ENCODE measurements at regions not wholly inside any gene's neighbourhood (a gene's known extent, or its start where the extent isn't known, plus 50 kb on each side); places are given as distances from the start of the nearest gene placed in this dataset.
"Not testable (repeated sequence)": the region's sequence is repeated elsewhere in the genome, so short reads cannot be mapped to it uniquely, and the experiment has no call there.

DNA sequence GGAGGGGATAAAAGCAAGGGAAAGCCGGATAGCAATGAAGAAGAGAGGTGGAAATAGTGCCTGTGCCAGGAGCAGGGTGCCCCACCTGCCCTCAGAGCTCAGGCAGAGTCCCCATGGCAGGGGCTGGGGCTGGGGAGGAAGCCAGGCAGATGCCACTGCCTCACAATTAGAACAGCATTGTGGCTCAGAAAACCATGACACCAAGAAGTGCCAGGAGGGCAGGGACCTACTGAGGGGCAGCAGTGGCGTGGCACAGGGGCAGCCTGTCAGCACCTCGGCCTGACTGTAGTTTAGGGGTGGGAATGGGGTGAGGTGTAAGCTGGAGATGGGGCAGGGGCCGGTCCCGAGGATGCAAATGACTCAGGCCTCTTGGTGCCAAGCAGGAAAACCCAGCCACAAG, 532.1 kb upstream of the B3GAT1 start:
- Mint-ChIP-seq H3K27ac (no peak overlapping the region), H3K4me1 (ENCODE audit: low read depth) (no peaks in the 10 kb centered on the region), H3K4me3 (no peak overlapping the region), H3K36me3 (ENCODE audit: insufficient read depth in 2 of 2) (no peaks in the 10 kb centered on the region), H3K9me3 (no peaks in the 10 kb centered on the region), H3K27me3 (ENCODE audit: low read depth) (peaks cover 6% of the 10 kb centered on the region)
- ATAC-seq (replicated peaks in 1 of 2) (no peak), DNase-seq (no peak)

GRCh38 chr11:134943544-134943943, 531.5 kb upstream of the B3GAT1 start:
- Mint-ChIP-seq H3K36me3 (ENCODE audit: insufficient read depth in 2 of 2) (no peaks in the 10 kb centered on the region), H3K4me1 (ENCODE audit: low read depth) (no peaks in the 10 kb centered on the region), H3K27me3 (ENCODE audit: low read depth) (peaks cover 6% of the 10 kb centered on the region), H3K4me3 (no peak overlapping the region), H3K27ac (no peak overlapping the region), H3K9me3 (no peaks in the 10 kb centered on the region)
- DNase-seq (no peak), ATAC-seq (replicated peaks in 1 of 2) (no peak)

GRCh38 chr11:134942681-134943080, 530.6 kb upstream of the B3GAT1 start:
- H3K4me3 Mint-ChIP-seq, result no peak overlapping the region
- no peak overlapping the region for H3K27ac Mint-ChIP-seq
- no peaks in the 10 kb centered on the region for H3K36me3 Mint-ChIP-seq (ENCODE audit: insufficient read depth in 2 of 2)
- DNase-seq (no peak), ATAC-seq (replicated peaks in 1 of 2) (no peak)
- H3K27me3 Mint-ChIP-seq (ENCODE audit: low read depth), result peaks cover 6% of the 10 kb centered on the region
- no peaks in the 10 kb centered on the region for H3K4me1 Mint-ChIP-seq (ENCODE audit: low read depth)
- H3K9me3 Mint-ChIP-seq, result no peaks in the 10 kb centered on the region

GRCh38 chr11:134941936-134942600, 530.0 kb upstream of the B3GAT1 start:
- not testable (repeated sequence) for H3K4me3 Mint-ChIP-seq; ATAC-seq (replicated peaks in 1 of 2); H3K27me3 Mint-ChIP-seq (ENCODE audit: low read depth); H3K36me3 Mint-ChIP-seq (ENCODE audit: insufficient read depth in 2 of 2); H3K9me3 Mint-ChIP-seq; H3K4me1 Mint-ChIP-seq (ENCODE audit: low read depth); H3K27ac Mint-ChIP-seq
- peak in 1 of 2 donors; percentile 10 for DNase-seq

GRCh38 chr11:134941326-134941725, 529.3 kb upstream of the B3GAT1 start:
- Mint-ChIP-seq H3K9me3 (no peaks in the 10 kb centered on the region), H3K36me3 (ENCODE audit: insufficient read depth in 2 of 2) (peaks cover 0 to 1% of the 10 kb centered on the region in 2 donors), H3K27me3 (ENCODE audit: low read depth) (peaks cover 6% of the 10 kb centered on the region), H3K27ac (no peak overlapping the region), H3K4me3 (no peak overlapping the region), H3K4me1 (ENCODE audit: low read depth) (no peaks in the 10 kb centered on the region)
- ATAC-seq (replicated peaks in 1 of 2) (no peak), DNase-seq (no peak)

GRCh38 chr11:134940441-134941126, 528.5 kb upstream of the B3GAT1 start:
- H3K9me3 Mint-ChIP-seq, result no peaks in the 10 kb centered on the region
- H3K4me1 Mint-ChIP-seq (ENCODE audit: low read depth), result no peaks in the 10 kb centered on the region
- H3K27ac Mint-ChIP-seq, result no peak overlapping the region
- ATAC-seq (replicated peaks in 1 of 2), result no peak
- H3K4me3 Mint-ChIP-seq, result no peak overlapping the region
- H3K27me3 Mint-ChIP-seq (ENCODE audit: low read depth), result peaks cover 6% of the 10 kb centered on the region
- H3K36me3 Mint-ChIP-seq (ENCODE audit: insufficient read depth in 2 of 2), result peaks cover 0 to 1% of the 10 kb centered on the region in 2 donors
- DNase-seq, result no peak

DNA sequence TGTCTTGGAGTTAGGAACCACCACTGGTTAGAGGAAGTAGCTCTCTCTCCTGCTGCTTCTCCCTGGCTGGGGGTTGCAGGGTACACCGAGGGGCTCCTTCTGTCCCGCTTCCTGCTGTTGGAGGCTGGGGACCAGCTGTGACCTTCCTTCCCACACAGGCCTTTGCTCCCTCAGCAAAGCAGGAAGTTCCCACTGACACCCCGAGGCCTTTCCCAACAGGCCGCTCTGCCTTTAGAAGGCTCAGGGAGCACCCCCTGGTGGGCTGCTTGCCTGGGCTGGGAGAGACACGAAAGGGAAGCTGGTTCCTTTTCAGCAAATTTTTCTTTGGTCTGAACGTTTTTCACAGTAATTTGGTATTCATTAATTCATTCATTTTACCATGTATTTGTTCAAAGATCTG, 527.9 kb upstream of the B3GAT1 start:
- H3K4me3 Mint-ChIP-seq, result no peak overlapping the region
- no peak overlapping the region for H3K27ac Mint-ChIP-seq
- H3K4me1 Mint-ChIP-seq (ENCODE audit: low read depth), result no peaks in the 10 kb centered on the region
- H3K9me3 Mint-ChIP-seq, result no peaks in the 10 kb centered on the region
- ATAC-seq (replicated peaks in 1 of 2) (no peak), DNase-seq (no peak)
- H3K36me3 Mint-ChIP-seq (ENCODE audit: insufficient read depth in 2 of 2), result peaks cover 0 to 1% of the 10 kb centered on the region in 2 donors
- H3K27me3 Mint-ChIP-seq (ENCODE audit: low read depth), result peaks cover 6% of the 10 kb centered on the region

- DNase-seq (no peak), ATAC-seq (replicated peaks in 1 of 2) (no peak)
- H3K9me3 Mint-ChIP-seq, result no peaks in the 10 kb centered on the region
- H3K36me3 Mint-ChIP-seq (ENCODE audit: insufficient read depth in 2 of 2), result peaks cover 0 to 1% of the 10 kb centered on the region in 2 donors
- no peaks in the 10 kb centered on the region for H3K4me1 Mint-ChIP-seq (ENCODE audit: low read depth)
- H3K4me3 Mint-ChIP-seq, result no peak overlapping the region
- no peaks in the 10 kb centered on the region for H3K27me3 Mint-ChIP-seq (ENCODE audit: low read depth)
- H3K27ac Mint-ChIP-seq, result no peak overlapping the region
Observed at GRCh38 chr11:134939031-134939430, 527.0 kb upstream of the B3GAT1 start.

DNA sequence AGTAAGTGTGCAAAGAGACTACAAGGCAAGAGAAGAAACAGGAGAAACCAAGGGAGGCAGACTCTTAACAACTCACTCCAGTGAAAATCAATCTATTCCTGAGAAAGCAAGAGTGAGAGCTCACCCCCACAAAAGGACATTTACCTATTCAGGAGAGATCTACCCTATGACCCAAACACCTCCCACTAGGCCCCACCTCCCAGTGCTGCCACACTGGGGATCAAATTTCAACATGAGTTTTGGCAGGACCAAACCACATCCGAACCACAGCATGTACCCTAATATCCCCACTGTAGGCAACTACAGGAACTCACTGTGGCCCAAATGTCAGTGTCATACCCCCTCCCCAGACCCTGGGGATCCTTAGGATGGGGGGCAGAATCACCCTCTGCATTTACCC, 526.2 kb upstream of the B3GAT1 start:
- no peak overlapping the region for H3K27ac Mint-ChIP-seq

DNA sequence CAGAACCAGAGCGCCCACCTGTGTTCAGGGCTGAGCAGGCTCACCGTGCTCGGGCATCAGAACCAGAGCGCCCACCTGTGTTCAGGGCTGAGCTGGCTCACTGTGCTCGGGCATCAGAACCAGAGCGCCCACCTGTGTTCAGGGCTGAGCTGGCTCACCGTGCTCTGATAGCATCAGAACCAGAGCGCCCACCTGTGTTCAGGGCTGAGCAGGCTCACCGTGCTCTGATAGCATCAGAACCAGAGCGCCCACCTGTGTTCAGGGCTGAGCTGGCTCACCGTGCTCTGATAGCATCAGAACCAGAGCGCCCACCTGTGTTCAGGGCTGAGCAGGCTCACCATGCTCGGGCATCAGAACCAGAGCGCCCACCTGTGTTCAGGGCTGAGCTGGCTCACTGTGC, 525.2 kb upstream of the B3GAT1 start:
- not testable (repeated sequence) for H3K27ac Mint-ChIP-seq

More for the DNA sequence above, 526.2 kb upstream of the B3GAT1 start:
- H3K9me3 Mint-ChIP-seq, result no peaks in the 10 kb centered on the region
- H3K36me3 Mint-ChIP-seq (ENCODE audit: insufficient read depth in 2 of 2), result peaks cover 0 to 1% of the 10 kb centered on the region in 2 donors
- no peaks in the 10 kb centered on the region for H3K27me3 Mint-ChIP-seq (ENCODE audit: low read depth)
- H3K4me3 Mint-ChIP-seq, result no peak overlapping the region
- ATAC-seq (replicated peaks in 1 of 2) (no peak), DNase-seq (no peak)
- H3K4me1 Mint-ChIP-seq (ENCODE audit: low read depth), result no peaks in the 10 kb centered on the region

GRCh38 chr11:134932761-134933160, 520.7 kb upstream of the B3GAT1 start:
- H3K36me3 Mint-ChIP-seq (ENCODE audit: insufficient read depth in 2 of 2), result peaks cover 0 to 1% of the 10 kb centered on the region in 2 donors
- peaks cover 8% of the 10 kb centered on the region for H3K27me3 Mint-ChIP-seq (ENCODE audit: low read depth)
- ATAC-seq (replicated peaks in 1 of 2), result no peak

More for the DNA sequence above, 525.2 kb upstream of the B3GAT1 start:
- not testable (repeated sequence) for H3K4me1 Mint-ChIP-seq (ENCODE audit: low read depth); H3K9me3 Mint-ChIP-seq; H3K4me3 Mint-ChIP-seq; DNase-seq; H3K27me3 Mint-ChIP-seq (ENCODE audit: low read depth); H3K36me3 Mint-ChIP-seq (ENCODE audit: insufficient read depth in 2 of 2); ATAC-seq (replicated peaks in 1 of 2)

GRCh38 chr11:134925432-134925831, 513.4 kb upstream of the B3GAT1 start:
- peaks cover 5 to 13% of the 10 kb centered on the region in 2 donors for H3K9me3 Mint-ChIP-seq
- peaks cover 8% of the 10 kb centered on the region for H3K27me3 Mint-ChIP-seq (ENCODE audit: low read depth)
- no peaks in the 10 kb centered on the region for H3K4me1 Mint-ChIP-seq (ENCODE audit: low read depth)
- H3K4me3 Mint-ChIP-seq, result no peak overlapping the region
- DNase-seq (no peak), ATAC-seq (replicated peaks in 1 of 2) (no peak)
- H3K36me3 Mint-ChIP-seq (ENCODE audit: insufficient read depth in 2 of 2), result no peaks in the 10 kb centered on the region
- no peak overlapping the region for H3K27ac Mint-ChIP-seq

More at GRCh38 chr11:134932761-134933160, 520.7 kb upstream of the B3GAT1 start:
- Mint-ChIP-seq H3K4me1 (ENCODE audit: low read depth) (no peaks in the 10 kb centered on the region), H3K9me3 (peaks cover 2 to 7% of the 10 kb centered on the region in 2 donors), H3K4me3 (no peak overlapping the region), H3K27ac (no peak overlapping the region)
- no peak for DNase-seq

DNA sequence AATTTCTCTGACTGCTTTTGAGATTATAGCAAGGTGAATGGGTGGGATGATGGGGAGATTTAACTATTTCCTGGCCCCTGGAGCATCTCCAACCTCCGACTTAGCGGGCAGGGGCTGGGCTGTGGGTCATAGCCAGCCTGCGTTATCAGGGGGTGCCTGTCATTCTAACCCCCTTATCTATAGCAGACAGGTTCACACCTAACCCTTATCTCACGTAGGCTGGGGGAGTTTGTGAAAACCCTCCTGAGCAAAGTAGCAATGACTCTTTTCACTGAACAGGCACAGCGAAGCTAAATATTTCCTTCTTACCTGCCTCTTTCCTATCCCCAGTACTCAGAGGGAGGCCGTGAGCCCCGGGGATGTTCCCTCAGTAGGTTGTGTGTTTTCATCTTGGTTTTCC, 511.4 kb upstream of the B3GAT1 start:
- H3K4me3 Mint-ChIP-seq, result no peak overlapping the region
- H3K9me3 Mint-ChIP-seq, result peaks cover 3 to 7% of the 10 kb centered on the region in 2 donors
- H3K36me3 Mint-ChIP-seq (ENCODE audit: insufficient read depth in 2 of 2), result no peaks in the 10 kb centered on the region
- no peaks in the 10 kb centered on the region for H3K4me1 Mint-ChIP-seq (ENCODE audit: low read depth)
- no peak for DNase-seq
- H3K27ac Mint-ChIP-seq, result no peak overlapping the region
- H3K27me3 Mint-ChIP-seq (ENCODE audit: low read depth), result peaks cover 21% of the 10 kb centered on the region
- no peak for ATAC-seq (replicated peaks in 1 of 2)

GRCh38 chr11:134921938-134922337, 509.9 kb upstream of the B3GAT1 start:
- Mint-ChIP-seq H3K4me1 (ENCODE audit: low read depth) (no peaks in the 10 kb centered on the region), H3K27ac (no peak overlapping the region), H3K9me3 (peaks cover 3 to 4% of the 10 kb centered on the region in 2 donors), H3K27me3 (ENCODE audit: low read depth) (peaks cover 21% of the 10 kb centered on the region), H3K36me3 (ENCODE audit: insufficient read depth in 2 of 2) (no peaks in the 10 kb centered on the region), H3K4me3 (no peak overlapping the region)
- ATAC-seq (replicated peaks in 1 of 2) (no peak), DNase-seq (no peak)

Measured in activated T-cell treated with anti-CD3 and anti-CD28 coated beads, Interleukin-2, amount 50 U/mL, for 72 hours (primary cell).